OCI-LY7 (cell line): ENCODE measurements at regions not wholly inside any gene's neighbourhood (a gene's known extent, or its start where the extent isn't known, plus 50 kb on each side); places are given as distances from the start of the nearest gene placed in this dataset.

Experiments used
- BruUV-seq: library from RNA; stranded (reverse); fragments of 400-500 nt; replicated peaks from 2 replicates; lab custom pipeline; 2021; lab: Mats Ljungman, UMichigan
- CTCF ChIA-PET: fragments of 300-600 bp; sonication (Branson Sonifier 250); formaldehyde crosslinking; loops from one replicate; lab custom pipeline; 2022; ENCODE audit warnings: antibody characterized with exemption; ENCODE audit not compliant: unreplicated experiment; lab: Charles Lee
- POLR2A ChIA-PET: fragments of 300-600 bp; sonication (Branson Sonifier 250); formaldehyde crosslinking; loops from one replicate; lab custom pipeline; 2022; ENCODE audit warnings: antibody characterized with exemption; lab: Charles Lee
- DNase-seq: peaks from one replicate; pipeline ENCODE4 v3.0.0-alpha.2; 2015; ENCODE audit warnings: low spot score
- H2AFZ ChIP-seq: fragments of 200-600 bp; sonication (generic), shearing (Covaris generic); 2 replicates; pipeline ENCODE4 v1.6.1; 2014; ENCODE audit warnings: mild to moderate bottlenecking, antibody characterized with exemption, low read length, moderate library complexity
- H3K27ac ChIP-seq: fragments of 200-600 bp; sonication (generic); 2 replicates; pipeline ENCODE4 v1.5.1; 2014; ENCODE audit warnings: mixed run types, low read depth, mild to moderate bottlenecking, moderate library complexity, low read length, inconsistent platforms; ENCODE audit not compliant: poor library complexity, severe bottlenecking
- H3K36me3 ChIP-seq: fragments of 200-600 bp; sonication (generic); 2 replicates; pipeline ENCODE4 v1.6.1; 2014; ENCODE audit warnings: mild to moderate bottlenecking, antibody characterized with exemption, low read length, moderate library complexity, mixed read lengths; ENCODE audit not compliant: insufficient read depth
- H3K4me1 ChIP-seq: fragments of 200-600 bp; sonication (generic); 2 replicates; pipeline ENCODE4 v1.5.1; 2014; ENCODE audit warnings: mild to moderate bottlenecking, low read length; ENCODE audit not compliant: insufficient read depth, poor library complexity, severe bottlenecking
- H3K4me2 ChIP-seq: fragments of 200-600 bp; sonication (generic); 2 replicates; pipeline ENCODE4 v1.6.1; 2014; ENCODE audit warnings: mild to moderate bottlenecking, low read length
- H3K4me3 ChIP-seq: fragments of 200-600 bp; sonication (generic); 2 replicates; pipeline ENCODE4 v1.5.1; 2014; ENCODE audit warnings: mild to moderate bottlenecking, low read depth, low read length; ENCODE audit not compliant: poor library complexity, severe bottlenecking
- H3K79me2 ChIP-seq: fragments of 200-600 bp; sonication (generic); 2 replicates; pipeline ENCODE4 v1.6.1; 2016; ENCODE audit warnings: low read depth, mild to moderate bottlenecking, low read length, moderate library complexity, mixed read lengths; ENCODE audit not compliant: insufficient read depth
- H3K9me2 ChIP-seq: fragments of 200-600 bp; sonication (generic); 2 replicates; pipeline ENCODE4 v1.6.1; 2016; ENCODE audit warnings: mild to moderate bottlenecking, low read length, mixed read lengths; ENCODE audit not compliant: insufficient read depth
- H3K9me3 ChIP-seq: fragments of 200-600 bp; sonication (generic); 2 replicates; pipeline ENCODE4 v1.6.1; 2014; ENCODE audit warnings: mild to moderate bottlenecking, mixed run types, low read length, mixed read lengths
- H4K20me1 ChIP-seq: fragments of 200-600 bp; sonication (generic); 2 replicates; pipeline ENCODE4 v1.6.1; 2014; ENCODE audit warnings: mild to moderate bottlenecking, antibody characterized with exemption, low read length, moderate library complexity, mixed read lengths; ENCODE audit not compliant: insufficient read depth
- EZH2phosphoT487 ChIP-seq: fragments of 200-600 bp; sonication (generic); IDR thresholded peaks from 2 replicates; pipeline ENCODE4 v1.6.1; 2018; ENCODE audit warnings: low read depth, borderline replicate concordance, mild to moderate bottlenecking, mixed run types, antibody characterized with exemption, low read length, moderate library complexity, mixed read lengths
- intact Hi-C: fragments of 100-400 bp; cut with micrococcal nuclease; formaldehyde crosslinking; loops from one replicate; pipeline ENCODE4 v1.10.0; 2022; ENCODE audit not compliant: unreplicated experiment
- TF ChIP-seq, protein P1 (sequence below): fragments of 200-600 bp; sonication (generic); conservative IDR thresholded peaks from 2 replicates; pipeline ENCODE4 v1.5.1; 2014; ENCODE audit warnings: mild to moderate bottlenecking, antibody characterized with exemption, low read length, moderate library complexity, mixed read lengths

DNA sequence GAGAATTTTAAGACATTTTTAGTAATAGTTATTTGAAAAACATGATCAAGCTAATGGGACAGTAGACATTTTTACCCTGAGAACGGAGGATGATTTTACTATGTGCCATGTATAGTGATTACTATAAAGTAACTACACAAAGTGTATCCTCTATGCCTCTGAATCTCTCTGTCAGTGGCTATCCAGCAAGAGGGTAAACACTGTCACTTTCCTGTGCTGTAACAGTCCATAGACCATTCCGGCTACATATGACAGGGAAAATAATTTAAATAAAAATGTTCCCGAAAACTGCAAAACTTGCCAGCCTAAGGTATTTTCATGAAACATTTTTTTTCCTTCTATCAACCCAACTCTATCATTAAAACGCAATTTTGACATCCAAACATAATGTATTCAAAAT is 1632.2 kb upstream of the ACVR2A start:
- intact Hi-C loops, result no loop called here
- TF ChIP-seq, protein P1, sequence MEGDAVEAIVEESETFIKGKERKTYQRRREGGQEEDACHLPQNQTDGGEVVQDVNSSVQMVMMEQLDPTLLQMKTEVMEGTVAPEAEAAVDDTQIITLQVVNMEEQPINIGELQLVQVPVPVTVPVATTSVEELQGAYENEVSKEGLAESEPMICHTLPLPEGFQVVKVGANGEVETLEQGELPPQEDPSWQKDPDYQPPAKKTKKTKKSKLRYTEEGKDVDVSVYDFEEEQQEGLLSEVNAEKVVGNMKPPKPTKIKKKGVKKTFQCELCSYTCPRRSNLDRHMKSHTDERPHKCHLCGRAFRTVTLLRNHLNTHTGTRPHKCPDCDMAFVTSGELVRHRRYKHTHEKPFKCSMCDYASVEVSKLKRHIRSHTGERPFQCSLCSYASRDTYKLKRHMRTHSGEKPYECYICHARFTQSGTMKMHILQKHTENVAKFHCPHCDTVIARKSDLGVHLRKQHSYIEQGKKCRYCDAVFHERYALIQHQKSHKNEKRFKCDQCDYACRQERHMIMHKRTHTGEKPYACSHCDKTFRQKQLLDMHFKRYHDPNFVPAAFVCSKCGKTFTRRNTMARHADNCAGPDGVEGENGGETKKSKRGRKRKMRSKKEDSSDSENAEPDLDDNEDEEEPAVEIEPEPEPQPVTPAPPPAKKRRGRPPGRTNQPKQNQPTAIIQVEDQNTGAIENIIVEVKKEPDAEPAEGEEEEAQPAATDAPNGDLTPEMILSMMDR, result no peak
- no peak for TF ChIP-seq EZH2phosphoT487
- Histone ChIP-seq H2AFZ (no peak overlapping the region), H3K4me1 (no peaks in the 10 kb centered on the region), H3K9me3 (no peaks in the 10 kb centered on the region), H3K9me2 (no peaks in the 10 kb centered on the region), H3K79me2 (no peaks in the 10 kb centered on the region), H3K4me3 (no peak overlapping the region), H4K20me1 (no peaks in the 10 kb centered on the region), H3K36me3 (no peaks in the 10 kb centered on the region), H3K27ac (no peak overlapping the region), H3K4me2 (no peak overlapping the region)
- ChIA-PET POLR2A (no interaction called here), CTCF (no interaction called here)
- BruUV-seq, result no TSS peak
- DNase-seq, result no peak

DNA sequence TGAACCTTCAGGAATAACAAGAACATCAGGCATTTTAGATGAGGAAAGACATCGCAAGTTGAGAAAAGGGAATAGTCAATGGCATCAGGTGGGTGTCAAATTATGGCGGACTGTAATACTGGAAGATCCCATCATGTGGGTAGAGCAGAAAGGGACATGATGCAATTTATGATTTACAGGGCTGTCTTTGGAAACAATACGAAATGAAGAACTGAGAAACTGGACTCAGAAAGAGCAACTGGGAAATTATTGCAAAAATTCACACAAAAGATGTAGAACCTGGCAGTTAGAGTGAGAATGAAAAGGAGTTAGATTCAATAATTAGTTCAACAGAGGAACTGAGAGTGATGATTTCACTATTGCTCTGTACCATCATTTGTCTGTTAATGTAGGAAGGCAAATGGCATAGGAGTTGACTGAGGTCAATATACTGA is 1635.0 kb upstream of the ACVR2A start:
- Histone ChIP-seq H3K4me2 (no peak overlapping the region), H3K27ac (no peak overlapping the region), H3K9me3 (no peaks in the 10 kb centered on the region), H4K20me1 (no peaks in the 10 kb centered on the region), H3K4me1 (no peaks in the 10 kb centered on the region), H3K9me2 (no peaks in the 10 kb centered on the region), H3K79me2 (no peaks in the 10 kb centered on the region), H3K36me3 (no peaks in the 10 kb centered on the region), H2AFZ (no peak overlapping the region), H3K4me3 (no peak overlapping the region)
- no peak for DNase-seq
- ChIA-PET POLR2A (interaction anchor here (0.7 kb wide), 1 partner anchor 33 kb away, joined by 3 read pairs; no protein-coding TSS in a partner anchor), CTCF (no interaction called here)
- BruUV-seq, result no TSS peak
- TF ChIP-seq EZH2phosphoT487, result no peak
- intact Hi-C loops, result no loop called here

DNA sequence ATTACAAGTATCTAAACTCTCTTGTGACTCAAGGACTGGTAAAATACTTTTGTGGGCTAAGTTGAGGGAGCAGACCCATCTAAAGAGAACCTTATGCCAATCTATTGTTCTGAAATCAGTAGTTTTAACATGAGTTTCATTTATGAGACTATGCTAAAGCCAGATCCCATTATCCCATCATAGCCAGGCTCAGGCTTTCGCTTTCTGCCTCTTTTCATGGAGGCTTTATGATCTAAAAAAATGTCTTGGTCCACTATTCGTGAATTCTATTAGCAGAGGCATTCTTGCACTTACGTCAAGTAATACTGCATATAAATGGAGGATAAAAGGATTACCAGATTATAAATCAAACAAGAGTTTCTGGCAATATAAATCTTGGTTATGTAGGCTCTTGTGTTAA is 1636.9 kb upstream of the ACVR2A start:
- H3K9me3 ChIP-seq, result no peaks in the 10 kb centered on the region
- H3K4me3 ChIP-seq, result no peak overlapping the region
- no peaks in the 10 kb centered on the region for H3K9me2 ChIP-seq
- POLR2A ChIA-PET, result no interaction called here
- H3K27ac ChIP-seq, result no peak overlapping the region
- no peak overlapping the region for H2AFZ ChIP-seq
- TF ChIP-seq, protein P1, result no peak
- no peak for TF ChIP-seq EZH2phosphoT487
- BruUV-seq, result no TSS peak
- H3K79me2 ChIP-seq, result no peaks in the 10 kb centered on the region
- CTCF ChIA-PET, result no interaction called here
- intact Hi-C loops, result no loop called here
- no peaks in the 10 kb centered on the region for H4K20me1 ChIP-seq
- no peaks in the 10 kb centered on the region for H3K4me1 ChIP-seq
- no peak for DNase-seq
- H3K4me2 ChIP-seq, result no peak overlapping the region
- no peaks in the 10 kb centered on the region for H3K36me3 ChIP-seq
